Activated T-cell treated with anti-CD3 and anti-CD28 coated beads, Interleukin-2, amount 50 U/mL, for 24 hours (primary cell): ENCODE measurements at regions not wholly inside any gene's neighbourhood (a gene's known extent, or its start where the extent isn't known, plus 50 kb on each side); places are given as distances from the start of the nearest gene placed in this dataset.

Experiments
- DNase-seq: peaks from one replicate; pipeline ENCODE4 v3.0.0-alpha.2; 2020
- H3K27ac Mint-ChIP-seq: 2 replicates; pipeline ENCODE4 v1.8.0; 2020; ENCODE audit warnings: mild to moderate bottlenecking, mixed read lengths
- H3K27me3 Mint-ChIP-seq: 2 replicates; pipeline ENCODE4 v1.8.0; 2020; ENCODE audit warnings: mixed read lengths
- H3K36me3 Mint-ChIP-seq: 2 replicates; pipeline ENCODE4 v1.8.0; 2020; ENCODE audit warnings: low read depth, mixed read lengths
- H3K4me1 Mint-ChIP-seq: 2 replicates; pipeline ENCODE4 v1.8.0; 2020; ENCODE audit warnings: low read depth, mixed read lengths
- H3K4me3 Mint-ChIP-seq: 2 replicates; pipeline ENCODE4 v1.8.0; 2020; ENCODE audit warnings: mild to moderate bottlenecking, moderate library complexity, mixed read lengths
- H3K9me3 Mint-ChIP-seq: 2 replicates; pipeline ENCODE4 v1.8.0; 2020; ENCODE audit warnings: mixed read lengths

- no peak for DNase-seq
- no peak overlapping the region for H3K4me3 Mint-ChIP-seq
- H3K27me3 Mint-ChIP-seq: no peaks in the 10 kb centered on the region
- no peak overlapping the region for H3K27ac Mint-ChIP-seq
- H3K36me3 Mint-ChIP-seq: no peaks in the 10 kb centered on the region
- H3K9me3 Mint-ChIP-seq: peaks cover 5% of the 10 kb centered on the region
- no peaks in the 10 kb centered on the region for H3K4me1 Mint-ChIP-seq
Observed at GRCh38 chr18:78102135-78102534, 852.5 kb downstream of the GALR1 start.

- Mint-ChIP-seq H3K4me3 (no peak overlapping the region), H3K4me1 (no peaks in the 10 kb centered on the region), H3K27ac (no peak overlapping the region), H3K36me3 (no peaks in the 10 kb centered on the region), H3K27me3 (peaks cover 2% of the 10 kb centered on the region), H3K9me3 (peaks cover 5% of the 10 kb centered on the region)
- DNase-seq: no peak
Observed at GRCh38 chr18:78105611-78106010, 856.0 kb downstream of the GALR1 start.

GRCh38 chr18:78106946-78107345, 857.3 kb downstream of the GALR1 start:
- H3K9me3 Mint-ChIP-seq: peaks cover 5% of the 10 kb centered on the region
- no peak overlapping the region for H3K4me3 Mint-ChIP-seq
- H3K36me3 Mint-ChIP-seq: no peaks in the 10 kb centered on the region
- peaks cover 2% of the 10 kb centered on the region for H3K27me3 Mint-ChIP-seq
- H3K4me1 Mint-ChIP-seq: no peaks in the 10 kb centered on the region
- no peak for DNase-seq
- H3K27ac Mint-ChIP-seq: no peak overlapping the region

GRCh38 chr18:78107363-78107762, 857.7 kb downstream of the GALR1 start:
- DNase-seq: no peak
- peaks cover 5% of the 10 kb centered on the region for H3K9me3 Mint-ChIP-seq
- no peaks in the 10 kb centered on the region for H3K36me3 Mint-ChIP-seq
- H3K4me3 Mint-ChIP-seq: no peak overlapping the region
- no peak overlapping the region for H3K27ac Mint-ChIP-seq
- peaks cover 2% of the 10 kb centered on the region for H3K27me3 Mint-ChIP-seq
- no peaks in the 10 kb centered on the region for H3K4me1 Mint-ChIP-seq

GRCh38 chr18:78108554-78108953, 858.9 kb downstream of the GALR1 start:
- H3K27me3 Mint-ChIP-seq: peaks cover 2% of the 10 kb centered on the region
- peaks cover 5% of the 10 kb centered on the region for H3K9me3 Mint-ChIP-seq
- no peaks in the 10 kb centered on the region for H3K36me3 Mint-ChIP-seq
- H3K27ac Mint-ChIP-seq: no peak overlapping the region
- no peak overlapping the region for H3K4me3 Mint-ChIP-seq
- no peak for DNase-seq
- no peaks in the 10 kb centered on the region for H3K4me1 Mint-ChIP-seq

- H3K27me3 Mint-ChIP-seq: peaks cover 2% of the 10 kb centered on the region
- no peak for DNase-seq
- H3K27ac Mint-ChIP-seq: no peak overlapping the region
- H3K4me1 Mint-ChIP-seq: no peaks in the 10 kb centered on the region
- H3K4me3 Mint-ChIP-seq: no peak overlapping the region
- H3K36me3 Mint-ChIP-seq: no peaks in the 10 kb centered on the region
- no peaks in the 10 kb centered on the region for H3K9me3 Mint-ChIP-seq
Observed at GRCh38 chr18:78113136-78113939, 863.7 kb downstream of the GALR1 start.

GRCh38 chr18:78113940-78114251, 864.2 kb downstream of the GALR1 start:
- Mint-ChIP-seq H3K9me3 (no peaks in the 10 kb centered on the region), H3K27ac (no peak overlapping the region), H3K4me1 (no peaks in the 10 kb centered on the region), H3K36me3 (no peaks in the 10 kb centered on the region), H3K27me3 (peaks cover 2% of the 10 kb centered on the region), H3K4me3 (no peak overlapping the region)
- DNase-seq: no peak

- no peak overlapping the region for H3K4me3 Mint-ChIP-seq
- no peak for DNase-seq
- no peak overlapping the region for H3K27ac Mint-ChIP-seq
- no peaks in the 10 kb centered on the region for H3K4me1 Mint-ChIP-seq
- no peaks in the 10 kb centered on the region for H3K36me3 Mint-ChIP-seq
- peaks cover 5% of the 10 kb centered on the region for H3K9me3 Mint-ChIP-seq
- no peaks in the 10 kb centered on the region for H3K27me3 Mint-ChIP-seq
Observed at GRCh38 chr18:78115896-78116561, 863.6 kb upstream of the SALL3 start.

- Mint-ChIP-seq H3K9me3 (peaks cover 21% of the 10 kb centered on the region), H3K27ac (no peak overlapping the region), H3K4me1 (no peaks in the 10 kb centered on the region), H3K4me3 (no peak overlapping the region), H3K36me3 (no peaks in the 10 kb centered on the region), H3K27me3 (no peaks in the 10 kb centered on the region)
- no peak for DNase-seq
Observed at GRCh38 chr18:78123144-78123909, 856.3 kb upstream of the SALL3 start.

- peaks cover under 1% of the 10 kb centered on the region for H3K27me3 Mint-ChIP-seq
- no peaks in the 10 kb centered on the region for H3K4me1 Mint-ChIP-seq
- H3K9me3 Mint-ChIP-seq: peaks cover 21% of the 10 kb centered on the region
- no peaks in the 10 kb centered on the region for H3K36me3 Mint-ChIP-seq
- no peak overlapping the region for H3K4me3 Mint-ChIP-seq
- H3K27ac Mint-ChIP-seq: no peak overlapping the region
- DNase-seq: no peak
Observed at GRCh38 chr18:78123926-78124797, 855.5 kb upstream of the SALL3 start.

GRCh38 chr18:78125206-78125896, 854.3 kb upstream of the SALL3 start:
- Mint-ChIP-seq H3K4me1 (no peaks in the 10 kb centered on the region), H3K27me3 (peaks cover 8% of the 10 kb centered on the region), H3K36me3 (no peaks in the 10 kb centered on the region), H3K9me3 (peaks cover 21% of the 10 kb centered on the region), H3K27ac (no peak overlapping the region), H3K4me3 (no peak overlapping the region)
- no peak for DNase-seq

- Mint-ChIP-seq H3K4me1 (no peaks in the 10 kb centered on the region), H3K27ac (no peak overlapping the region), H3K4me3 (no peak overlapping the region), H3K36me3 (no peaks in the 10 kb centered on the region), H3K27me3 (peaks cover 16% of the 10 kb centered on the region), H3K9me3 (peaks cover 16% of the 10 kb centered on the region)
- no peak for DNase-seq
Observed at GRCh38 chr18:78126106-78126505, 853.5 kb upstream of the SALL3 start.

GRCh38 chr18:78126536-78126935, 853.1 kb upstream of the SALL3 start:
- peaks cover 16% of the 10 kb centered on the region for H3K9me3 Mint-ChIP-seq
- DNase-seq: no peak
- H3K27me3 Mint-ChIP-seq: peaks cover 18% of the 10 kb centered on the region
- H3K36me3 Mint-ChIP-seq: no peaks in the 10 kb centered on the region
- H3K27ac Mint-ChIP-seq: no peak overlapping the region
- H3K4me3 Mint-ChIP-seq: no peak overlapping the region
- H3K4me1 Mint-ChIP-seq: no peaks in the 10 kb centered on the region

GRCh38 chr18:78127041-78127440, 852.6 kb upstream of the SALL3 start:
- H3K9me3 Mint-ChIP-seq: peaks cover 16% of the 10 kb centered on the region
- DNase-seq: no peak
- no peak overlapping the region for H3K27ac Mint-ChIP-seq
- no peaks in the 10 kb centered on the region for H3K4me1 Mint-ChIP-seq
- no peaks in the 10 kb centered on the region for H3K36me3 Mint-ChIP-seq
- no peak overlapping the region for H3K4me3 Mint-ChIP-seq
- H3K27me3 Mint-ChIP-seq: peaks cover 18% of the 10 kb centered on the region
